T-cell (primary cell): ENCODE measurements at regions not wholly inside any gene's neighbourhood (a gene's known extent, or its start where the extent isn't known, plus 50 kb on each side); places are given as distances from the start of the nearest gene placed in this dataset.

Source experiments
- ATAC-seq, 4 experiments: fragments of 200-7000 bp in 3 of 4; fragments of 150-1000 bp in 1 of 4; cut with Tn5 transposase; replicated peaks in 1 of 4; 1 replicate in 3 of 4; 2 replicates in 1 of 4; pipeline ENCODE4 v1.10.0; 2021; ENCODE audit warnings: moderate library complexity in 3 of 4, mild to moderate bottlenecking in 2 of 4, moderate number of reproducible peaks in 1 of 4
- CTCF ChIA-PET, 2 donors: fragments of 300-600 bp; sonication (Branson Sonifier 250); formaldehyde crosslinking; loops; one replicate each; lab custom pipeline; 2022; ENCODE audit warnings: antibody characterized with exemption in 2 of 2; lab: Charles Lee
- POLR2A ChIA-PET, 2 donors: fragments of 300-600 bp; sonication (Branson Sonifier 250); formaldehyde crosslinking; loops; one replicate each; lab custom pipeline; 2022; ENCODE audit warnings: antibody characterized with exemption in 2 of 2; lab: Charles Lee
- DNase-seq, 35 experiments: peaks; one replicate each; pipeline versions ENCODE4 v3.0.0 to v3.0.0-alpha.2; 2013 to 2023
- H3K27ac ChIP-seq: one replicate; pipeline ENCODE4 v1.5.1; 2013; ENCODE audit warnings: low read length
- H3K27me3 ChIP-seq, 2 experiments: replicated peaks in 1 of 2; 1 replicate in 1 of 2; 2 replicates in 1 of 2; pipeline versions ENCODE4 v1.6.1 to v1.7.0; 2013; ENCODE audit warnings: low read length in 1 of 2, mixed read lengths in 1 of 2; ENCODE audit not compliant: control insufficient read depth in 2 of 2, insufficient read depth in 2 of 2; ENCODE audit errors: extremely low read depth in 1 of 2
- H3K36me3 ChIP-seq, 2 donors: 1 replicate in 1 of 2; 2 replicates in 1 of 2; pipeline versions ENCODE4 v1.6.1 to v1.7.0; 2013; ENCODE audit warnings: low read length in 1 of 2; ENCODE audit not compliant: control insufficient read depth in 2 of 2, insufficient read depth in 1 of 2; ENCODE audit errors: extremely low read depth in 1 of 2
- H3K4me1 ChIP-seq, 2 experiments: 1 replicate in 1 of 2; 2 replicates in 1 of 2; pipeline versions ENCODE4 v1.6.1 to v1.7.0; 2013; ENCODE audit warnings: low read length in 2 of 2, mixed read lengths in 1 of 2; ENCODE audit not compliant: insufficient read depth in 2 of 2, control insufficient read depth in 1 of 2; ENCODE audit errors: extremely low read depth in 1 of 2
- H3K4me3 ChIP-seq, 2 donors: 1 replicate in 1 of 2; 2 replicates in 1 of 2; pipeline versions ENCODE4 v1.5.1 to v1.7.0; 2013; ENCODE audit warnings: mild to moderate bottlenecking in 2 of 2, low read length in 1 of 2, moderate library complexity in 1 of 2; ENCODE audit not compliant: control insufficient read depth in 1 of 2; ENCODE audit errors: extremely low read depth in 1 of 2
- H3K9me3 ChIP-seq: 2 replicates; pipeline ENCODE4 v1.7.0; 2013
- H3K27ac Mint-ChIP-seq, 2 donors: one replicate each; pipeline ENCODE4 v1.8.0; 2020 to 2021; ENCODE audit warnings: mild to moderate bottlenecking in 2 of 2, mixed read lengths in 2 of 2
- H3K27me3 Mint-ChIP-seq, 2 donors: one replicate each; pipeline ENCODE4 v1.8.0; 2021 to 2022; ENCODE audit warnings: mixed read lengths in 2 of 2
- H3K36me3 Mint-ChIP-seq: one replicate; pipeline ENCODE4 v1.8.0; 2021; ENCODE audit warnings: mixed read lengths
- H3K4me1 Mint-ChIP-seq, 3 donors: one replicate each; pipeline ENCODE4 v1.8.0; 2020 to 2022; ENCODE audit warnings: mixed read lengths in 3 of 3, mild to moderate bottlenecking in 1 of 3
- H3K4me3 Mint-ChIP-seq, 3 donors: one replicate each; pipeline ENCODE4 v1.8.0; 2020 to 2022; ENCODE audit warnings: mild to moderate bottlenecking in 3 of 3, mixed read lengths in 3 of 3, moderate library complexity in 3 of 3
- H3K9me3 Mint-ChIP-seq, 3 donors: one replicate each; pipeline ENCODE4 v1.8.0; 2020 to 2022; ENCODE audit warnings: mixed read lengths in 3 of 3
- WGBS: methylation state at CpG from one replicate; pipeline ENCODE4 v1.1.5; 2013; ENCODE audit warnings: missing lambda C conversion rate; ENCODE audit not compliant: insufficient coverage; 5-methylcytosine and 5-hydroxymethylcytosine counted together

DNA sequence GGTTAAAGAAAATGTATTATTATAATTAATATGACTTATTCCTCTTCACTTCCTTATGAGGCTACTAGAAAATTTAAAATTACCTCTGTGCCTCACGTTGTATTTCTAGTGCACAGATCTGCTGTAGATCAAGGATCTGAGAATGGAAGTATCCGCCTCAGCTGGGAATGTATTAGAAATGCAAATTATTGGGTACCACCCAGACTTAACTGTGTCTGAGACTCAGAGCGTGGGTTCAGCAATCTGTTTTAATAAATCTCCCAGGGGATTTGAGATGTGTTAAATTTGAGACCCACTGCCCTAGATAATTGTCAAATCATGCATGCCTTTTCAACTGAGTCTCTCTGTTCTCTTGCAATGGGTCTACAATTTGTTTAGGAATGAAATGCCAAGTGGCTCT lies 658.0 kb upstream of the NOX3 start:
- Mint-ChIP-seq H3K9me3 (peaks cover 0 to 6% (median 1%) of the 10 kb centered on the region in 3 donors), H3K36me3 (peaks cover 4% of the 10 kb centered on the region), H3K4me1 (no peaks in the 10 kb centered on the region), H3K27ac (no peak overlapping the region), H3K27me3 (no peaks in the 10 kb centered on the region), H3K4me3 (no peak overlapping the region)
- Histone ChIP-seq H3K36me3 (no peaks in the 10 kb centered on the region), H3K4me3 (no peak overlapping the region), H3K27ac (no peak overlapping the region), H3K9me3 (no peaks in the 10 kb centered on the region), H3K4me1 (no peaks in the 10 kb centered on the region), H3K27me3 (no peaks in the 10 kb centered on the region)
- WGBS, result 80% methylated on average over 2 of the region's 3 CpGs
- CTCF ChIA-PET, result no interaction called here
- POLR2A ChIA-PET, result no interaction called here
- ATAC-seq (no peak), DNase-seq (no peak)

DNA sequence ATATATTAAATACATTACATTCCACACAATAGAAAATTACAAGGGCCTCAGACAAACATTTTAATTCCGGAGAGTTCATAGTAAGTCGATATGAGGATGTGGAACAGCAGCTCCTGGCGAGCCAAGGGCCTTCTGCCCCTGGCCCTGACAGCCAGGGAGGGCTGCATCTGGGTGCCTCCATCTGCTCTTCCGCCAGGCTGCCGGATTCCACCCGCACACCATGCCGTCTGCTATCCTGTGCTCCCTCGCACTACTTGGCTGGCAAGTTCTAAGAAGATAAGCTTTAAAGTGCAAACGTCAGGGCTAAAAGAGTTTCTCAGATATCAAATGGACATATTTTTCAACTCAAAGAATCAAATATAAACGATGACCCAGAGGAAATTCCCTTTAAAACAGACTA lies 656.3 kb upstream of the NOX3 start:
- Mint-ChIP-seq H3K4me3 (no peak overlapping the region), H3K4me1 (no peaks in the 10 kb centered on the region), H3K27me3 (no peaks in the 10 kb centered on the region), H3K36me3 (peaks cover 2% of the 10 kb centered on the region), H3K27ac (no peak overlapping the region), H3K9me3 (peaks cover 0 to 4% (median 0%) of the 10 kb centered on the region in 3 donors)
- H3K4me3 ChIP-seq, result no peak overlapping the region
- H3K36me3 ChIP-seq, result peaks cover 0 to 2% of the 10 kb centered on the region in 2 donors
- no peak for ATAC-seq
- no peak for DNase-seq
- POLR2A ChIA-PET, result no interaction called here
- no peak overlapping the region for H3K27ac ChIP-seq
- CTCF ChIA-PET, result no interaction called here
- WGBS, result 68% methylated on average over 3 of the region's 10 CpGs
- H3K9me3 ChIP-seq, result no peaks in the 10 kb centered on the region
- no peaks in the 10 kb centered on the region for H3K27me3 ChIP-seq
- H3K4me1 ChIP-seq, result no peaks in the 10 kb centered on the region

DNA sequence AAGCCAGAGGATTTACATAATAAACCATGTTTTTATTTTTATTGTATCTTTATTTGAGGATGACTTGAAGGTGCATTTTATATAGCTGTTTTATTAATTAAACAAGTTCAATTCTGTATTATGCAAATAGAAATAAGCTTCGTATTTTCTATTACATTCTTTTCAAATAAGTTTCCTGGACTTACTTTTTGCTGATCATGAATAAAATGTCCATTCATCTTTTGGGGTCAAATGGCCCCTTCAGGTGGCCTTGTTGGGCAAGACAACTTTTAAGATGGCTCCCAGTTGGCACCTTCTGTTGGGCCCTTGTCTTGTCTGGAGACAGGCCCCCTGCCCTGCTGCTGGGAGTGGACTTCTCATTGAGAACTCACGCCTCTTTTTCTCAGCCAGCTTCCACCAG lies 654.6 kb upstream of the NOX3 start:
- WGBS, result no CpG with 5 or more reads among the region's 2 CpGs
- DNase-seq (no peak), ATAC-seq (no peak)
- no peaks in the 10 kb centered on the region for H3K27me3 ChIP-seq
- no peaks in the 10 kb centered on the region for H3K27me3 Mint-ChIP-seq
- POLR2A ChIA-PET, result no interaction called here
- H3K36me3 ChIP-seq, result peaks cover 0 to 2% of the 10 kb centered on the region in 2 donors
- peaks cover 6% of the 10 kb centered on the region for H3K36me3 Mint-ChIP-seq
- no peaks in the 10 kb centered on the region for H3K4me1 ChIP-seq
- H3K9me3 Mint-ChIP-seq, result no peaks in the 10 kb centered on the region
- no peak overlapping the region for H3K4me3 ChIP-seq
- H3K9me3 ChIP-seq, result no peaks in the 10 kb centered on the region
- H3K4me3 Mint-ChIP-seq, result no peak overlapping the region
- no peaks in the 10 kb centered on the region for H3K4me1 Mint-ChIP-seq
- H3K27ac ChIP-seq, result no peak overlapping the region
- CTCF ChIA-PET, result no interaction called here
- no peak overlapping the region for H3K27ac Mint-ChIP-seq

DNA sequence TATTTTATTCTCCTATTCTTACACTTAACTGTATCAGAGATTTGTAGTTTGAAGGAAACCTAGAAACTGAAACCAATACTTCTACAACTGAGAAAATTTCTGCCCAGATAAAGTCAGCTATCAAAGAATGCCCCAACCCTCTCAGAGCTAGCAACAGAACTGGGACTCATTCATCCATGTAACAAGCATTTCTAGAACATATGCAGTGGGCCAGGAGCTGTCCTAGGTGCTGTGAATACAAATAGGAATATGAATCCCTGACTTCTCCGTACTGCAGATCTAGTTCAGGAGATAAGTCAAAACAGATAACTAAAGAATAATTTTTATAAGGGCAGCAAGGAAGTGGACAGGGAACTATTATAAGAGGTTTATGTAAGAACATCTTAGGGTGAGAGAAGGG lies 654.1 kb upstream of the NOX3 start:
- ATAC-seq (no peak), DNase-seq (no peak)
- no peaks in the 10 kb centered on the region for H3K9me3 Mint-ChIP-seq
- peaks cover 0 to 2% of the 10 kb centered on the region in 2 donors for H3K36me3 ChIP-seq
- no peak overlapping the region for H3K27ac ChIP-seq
- H3K9me3 ChIP-seq, result no peaks in the 10 kb centered on the region
- CTCF ChIA-PET, result no interaction called here
- no peaks in the 10 kb centered on the region for H3K27me3 Mint-ChIP-seq
- H3K27ac Mint-ChIP-seq, result no peak overlapping the region
- no peaks in the 10 kb centered on the region for H3K4me1 ChIP-seq
- 100% methylated on average over 1 of the region's 1 CpG for WGBS
- H3K27me3 ChIP-seq, result no peaks in the 10 kb centered on the region
- H3K4me1 Mint-ChIP-seq, result no peaks in the 10 kb centered on the region
- H3K36me3 Mint-ChIP-seq, result peaks cover 11% of the 10 kb centered on the region
- POLR2A ChIA-PET, result no interaction called here
- no peak overlapping the region for H3K4me3 ChIP-seq
- H3K4me3 Mint-ChIP-seq, result no peak overlapping the region

DNA sequence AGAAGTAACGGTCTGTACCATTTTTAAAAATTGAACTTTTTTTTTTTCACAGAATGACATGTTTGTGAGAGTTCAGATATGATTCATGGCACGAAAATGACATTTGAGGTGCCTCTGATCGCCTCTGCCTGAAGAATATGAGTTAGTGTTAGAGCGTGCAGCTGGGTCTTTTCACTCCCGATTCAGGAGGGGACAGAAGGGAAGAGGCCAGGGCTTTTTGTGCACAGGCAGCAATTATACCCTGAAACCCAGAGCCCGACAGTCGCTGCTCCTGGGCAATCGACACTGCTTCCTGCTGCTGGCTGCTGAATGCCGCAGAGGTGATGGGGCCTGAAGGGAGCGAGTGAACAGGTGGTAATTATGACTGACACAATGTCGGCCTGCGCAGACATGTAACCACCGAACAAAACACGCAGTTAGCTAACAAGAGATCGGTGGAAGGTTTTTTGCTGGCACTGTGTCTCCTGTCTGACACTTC lies 652.0 kb upstream of the NOX3 start:
- no peak overlapping the region for H3K4me3 ChIP-seq
- ChIA-PET POLR2A (no interaction called here), CTCF (no interaction called here)
- no peaks in the 10 kb centered on the region for H3K4me1 Mint-ChIP-seq
- no peaks in the 10 kb centered on the region for H3K27me3 Mint-ChIP-seq
- H3K36me3 ChIP-seq, result peaks cover 0 to 2% of the 10 kb centered on the region in 2 donors
- no peaks in the 10 kb centered on the region for H3K9me3 ChIP-seq
- H3K27me3 ChIP-seq, result no peaks in the 10 kb centered on the region
- no peak overlapping the region for H3K27ac Mint-ChIP-seq
- DNase-seq (no peak), ATAC-seq (no peak)
- H3K4me3 Mint-ChIP-seq, result no peak overlapping the region
- WGBS, result 87% methylated on average over 14 of the region's 15 CpGs
- peaks cover 20% of the 10 kb centered on the region for H3K36me3 Mint-ChIP-seq
- no peak overlapping the region for H3K27ac ChIP-seq
- H3K9me3 Mint-ChIP-seq, result no peaks in the 10 kb centered on the region
- no peaks in the 10 kb centered on the region for H3K4me1 ChIP-seq

DNA sequence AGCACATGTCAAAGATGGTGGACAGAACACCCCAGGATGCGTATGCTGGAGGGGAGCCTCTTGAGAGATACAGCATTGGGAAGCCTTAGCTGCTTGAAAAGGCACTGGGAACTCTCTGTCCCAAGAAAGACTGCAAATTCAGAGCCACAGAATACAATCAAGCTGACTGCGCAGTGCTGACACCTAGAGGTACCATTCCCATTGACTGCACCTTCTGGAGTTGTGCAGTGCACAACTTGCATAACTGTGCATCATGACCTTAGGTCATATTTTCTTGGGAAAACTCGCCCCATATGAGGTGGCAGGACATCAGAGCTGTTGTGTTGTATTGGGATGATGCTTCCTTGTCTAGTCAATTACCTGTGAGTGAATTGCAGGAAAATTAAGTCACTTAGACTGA lies 646.5 kb upstream of the NOX3 start:
- CTCF ChIA-PET, result no interaction called here

DNA sequence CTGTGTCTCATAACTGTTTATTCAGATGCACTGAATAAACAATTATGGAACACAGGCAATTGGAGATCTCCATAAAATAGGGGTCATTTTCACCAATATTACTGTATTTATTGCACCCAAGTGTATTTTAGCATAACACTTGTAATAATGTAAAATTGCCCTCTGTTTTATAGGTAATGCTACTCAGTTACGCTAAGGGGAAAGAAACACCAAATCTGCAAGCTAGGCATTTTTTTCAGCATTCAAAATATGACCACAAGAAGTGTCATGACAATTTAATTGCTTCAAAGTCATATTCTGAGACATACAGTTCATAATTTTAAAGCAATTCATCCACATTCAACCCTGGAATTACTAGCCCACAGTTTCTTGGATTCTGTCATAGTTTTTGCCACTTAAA lies 643.2 kb upstream of the NOX3 start:
- peaks cover 0 to 3% (median 0%) of the 10 kb centered on the region in 3 donors for H3K9me3 Mint-ChIP-seq
- no peak for DNase-seq
- H3K36me3 ChIP-seq, result no peaks in the 10 kb centered on the region
- no peak overlapping the region for H3K4me3 Mint-ChIP-seq
- 100% methylated on average over 1 of the region's 1 CpG for WGBS
- H3K9me3 ChIP-seq, result no peaks in the 10 kb centered on the region
- H3K36me3 Mint-ChIP-seq, result peaks cover 11% of the 10 kb centered on the region
- no peaks in the 10 kb centered on the region for H3K4me1 Mint-ChIP-seq
- no peak overlapping the region for H3K27ac Mint-ChIP-seq
- ATAC-seq, result no peak
- no peaks in the 10 kb centered on the region for H3K4me1 ChIP-seq
- CTCF ChIA-PET, result no interaction called here
- H3K27ac ChIP-seq, result no peak overlapping the region
- no peak overlapping the region for H3K4me3 ChIP-seq
- H3K27me3 ChIP-seq, result no peaks in the 10 kb centered on the region
- H3K27me3 Mint-ChIP-seq, result no peaks in the 10 kb centered on the region
- POLR2A ChIA-PET, result no interaction called here

More for the DNA sequence above, 646.5 kb upstream of the NOX3 start:
- H3K27ac Mint-ChIP-seq, result no peak overlapping the region
- peaks cover 0 to 3% (median 0%) of the 10 kb centered on the region in 3 donors for H3K9me3 Mint-ChIP-seq
- DNase-seq, result no peak
- peaks cover 25% of the 10 kb centered on the region for H3K36me3 Mint-ChIP-seq
- no peaks in the 10 kb centered on the region for H3K27me3 Mint-ChIP-seq
- H3K4me1 ChIP-seq, result no peaks in the 10 kb centered on the region
- no peaks in the 10 kb centered on the region for H3K36me3 ChIP-seq
- H3K4me3 Mint-ChIP-seq, result no peak overlapping the region
- H3K27ac ChIP-seq, result no peak overlapping the region
- POLR2A ChIA-PET, result no interaction called here
- no peaks in the 10 kb centered on the region for H3K9me3 ChIP-seq
- 61% methylated on average over 2 of the region's 3 CpGs for WGBS
- H3K4me1 Mint-ChIP-seq, result no peaks in the 10 kb centered on the region
- ATAC-seq, result no peak
- no peaks in the 10 kb centered on the region for H3K27me3 ChIP-seq
- no peak overlapping the region for H3K4me3 ChIP-seq
